ENCODE measurements at regions not wholly inside any gene's neighbourhood (a gene's known extent, or its start where the extent isn't known, plus 50 kb on each side); places are given as distances from the start of the nearest gene placed in this dataset.

DNA sequence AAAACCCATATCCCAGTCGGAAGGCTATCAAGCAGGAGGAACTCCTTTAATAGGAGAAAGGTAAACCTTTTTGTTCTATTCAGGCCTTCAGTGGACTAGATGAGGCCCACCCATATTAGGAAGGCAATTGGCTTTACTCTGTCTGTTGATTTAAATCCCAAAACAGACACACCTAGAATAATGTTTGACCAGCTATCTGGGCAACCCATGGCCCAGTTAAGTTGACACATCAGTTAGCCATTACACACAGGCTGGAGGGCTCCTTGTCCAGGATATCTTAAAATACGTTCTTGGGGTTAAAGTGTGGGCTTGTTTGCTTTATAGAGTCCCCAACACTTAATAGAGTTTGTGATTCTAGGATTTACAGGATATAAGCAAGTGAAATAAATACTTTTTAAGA lies 339.0 kb upstream of the PRKCQ start:
- no peak for DNase-seq

DNA sequence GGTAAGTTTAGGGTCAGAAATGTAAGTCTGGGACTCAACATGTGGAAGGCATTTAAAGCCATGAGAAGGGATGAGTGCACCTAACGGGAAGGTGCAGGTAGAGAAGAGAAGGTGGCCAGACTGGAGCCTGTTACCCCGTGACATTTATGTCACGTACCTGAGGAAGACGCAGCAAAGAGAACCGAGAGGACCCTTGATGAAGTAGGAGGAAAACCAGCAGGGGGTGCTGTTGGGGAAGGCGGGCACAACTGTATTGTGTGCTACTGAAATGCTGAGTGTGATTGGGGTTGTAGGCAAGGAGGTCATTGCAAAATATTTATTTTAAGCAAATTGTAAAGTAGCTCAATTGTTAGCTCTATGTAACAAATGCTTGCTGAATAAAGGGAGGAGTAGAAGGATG lies 338.2 kb upstream of the PRKCQ start:
- peak; percentile 65 for DNase-seq

DNA sequence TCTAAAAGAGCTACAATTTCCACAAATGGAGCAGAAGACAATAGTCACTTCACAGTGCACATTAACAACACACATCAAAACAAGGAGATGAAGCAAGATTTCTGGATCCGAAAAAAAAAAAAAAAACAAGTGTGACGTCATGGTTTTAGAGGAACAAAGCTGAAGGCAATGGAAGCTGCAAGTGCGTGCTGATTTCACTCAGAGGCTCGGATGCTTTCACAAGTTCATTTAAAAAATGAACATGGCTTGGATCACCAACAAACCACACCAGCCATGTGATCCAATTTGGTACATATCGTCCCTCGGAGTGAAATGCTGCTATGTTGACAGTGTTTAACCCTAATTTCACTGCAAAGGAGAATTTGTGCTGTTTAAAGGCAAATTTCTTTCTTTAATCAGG lies 337.0 kb upstream of the PRKCQ start:
- DNase-seq: peak; percentile 88

DNA sequence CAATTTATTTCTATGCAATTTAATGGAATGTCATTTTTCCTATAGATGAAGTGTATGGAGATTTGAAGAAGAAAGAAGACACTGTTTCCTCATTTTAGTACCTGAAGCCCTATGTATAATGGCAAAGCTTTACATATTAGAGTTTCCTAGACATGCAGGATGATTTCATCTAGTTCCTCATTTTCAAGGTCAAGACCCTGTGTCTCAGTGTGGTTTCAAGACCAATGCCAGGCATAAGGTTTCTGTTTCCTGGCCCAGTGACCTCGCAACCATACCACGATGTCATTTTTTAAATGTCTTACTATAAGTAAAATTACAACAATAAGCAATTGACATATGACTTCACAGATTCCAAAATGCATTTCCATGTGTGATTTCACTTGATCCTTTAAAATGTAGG lies 336.5 kb upstream of the PRKCQ start:
- DNase-seq: peak; percentile 89

DNA sequence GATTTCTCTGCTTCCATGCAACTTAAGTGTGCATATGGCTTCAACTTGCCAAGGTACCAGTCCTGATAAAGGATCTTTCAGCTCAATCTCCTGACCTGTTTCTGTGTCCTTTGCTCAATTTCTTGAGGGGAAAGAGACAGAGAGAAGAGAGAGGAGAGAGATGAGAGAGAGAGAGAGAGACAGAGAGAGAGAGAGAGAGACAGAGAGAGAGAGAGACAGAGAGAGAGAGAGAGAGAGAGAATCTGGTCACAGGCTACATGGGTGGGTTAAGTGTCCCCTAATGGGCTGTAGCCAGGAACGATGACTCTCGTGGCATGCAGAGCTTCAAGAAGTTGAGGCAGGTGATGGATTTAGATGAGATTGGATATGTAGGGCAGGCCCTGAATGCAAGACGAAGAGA lies 335.2 kb upstream of the PRKCQ start:
- no peak for DNase-seq

DNA sequence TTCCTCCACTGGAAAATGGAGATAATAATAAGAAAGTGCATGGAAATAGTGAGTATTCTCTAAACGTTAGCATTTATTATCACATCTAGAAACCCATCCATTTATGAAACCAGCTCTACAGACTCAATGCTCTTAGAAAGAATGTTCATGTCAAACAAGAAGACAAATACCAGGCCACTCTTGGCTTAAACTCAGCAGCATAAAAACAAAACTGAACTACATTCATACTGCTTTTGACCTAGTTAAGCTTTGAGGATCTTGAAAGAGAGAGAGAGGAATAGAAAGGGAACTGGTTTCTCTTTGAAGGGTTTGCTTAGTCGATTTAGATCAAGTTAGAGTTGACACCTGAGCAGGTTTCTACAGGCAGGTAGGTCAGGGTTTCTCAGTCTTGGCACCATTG lies 332.9 kb upstream of the PRKCQ start:
- no peak for DNase-seq

DNA sequence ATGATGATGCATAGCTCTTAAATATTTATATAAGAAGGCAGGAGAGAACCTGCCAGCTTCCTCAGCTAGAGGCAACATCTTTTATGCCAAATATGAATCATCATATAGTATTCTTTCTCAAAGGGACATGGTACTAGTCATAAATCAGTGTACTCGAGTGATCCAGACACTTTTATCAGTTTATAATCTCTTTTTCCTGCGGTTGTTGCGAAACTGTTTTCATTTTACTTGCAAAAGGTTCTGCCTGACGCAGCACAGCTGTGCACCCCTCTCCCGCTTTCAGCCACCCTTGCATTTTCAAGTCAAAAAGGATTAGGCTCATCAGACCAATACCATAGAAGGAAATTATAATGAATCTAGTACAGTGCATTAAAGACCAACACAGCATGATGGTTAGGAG lies 332.3 kb upstream of the PRKCQ start:
- DNase-seq: peak; percentile 86

DNA sequence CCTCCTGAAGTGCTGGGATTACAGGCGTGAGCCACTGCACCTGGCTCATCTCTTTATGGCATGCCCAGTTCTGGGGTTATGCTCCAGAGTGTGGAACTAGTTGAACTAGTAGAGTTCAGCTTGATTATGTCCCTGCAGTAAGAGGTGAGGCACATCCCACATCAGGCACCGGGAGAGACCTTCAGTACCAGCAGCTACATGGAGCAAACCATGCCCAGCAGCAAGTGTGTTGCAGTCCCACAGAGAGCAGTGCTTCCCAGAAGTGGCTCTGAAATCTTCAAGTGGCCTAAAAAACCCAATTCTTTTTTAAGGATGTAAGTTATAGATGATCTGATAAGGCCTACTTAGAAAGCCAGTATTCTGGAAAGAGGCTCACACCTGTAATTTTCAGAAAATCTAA lies 331.9 kb upstream of the PRKCQ start:
- no peak for DNase-seq

DNA sequence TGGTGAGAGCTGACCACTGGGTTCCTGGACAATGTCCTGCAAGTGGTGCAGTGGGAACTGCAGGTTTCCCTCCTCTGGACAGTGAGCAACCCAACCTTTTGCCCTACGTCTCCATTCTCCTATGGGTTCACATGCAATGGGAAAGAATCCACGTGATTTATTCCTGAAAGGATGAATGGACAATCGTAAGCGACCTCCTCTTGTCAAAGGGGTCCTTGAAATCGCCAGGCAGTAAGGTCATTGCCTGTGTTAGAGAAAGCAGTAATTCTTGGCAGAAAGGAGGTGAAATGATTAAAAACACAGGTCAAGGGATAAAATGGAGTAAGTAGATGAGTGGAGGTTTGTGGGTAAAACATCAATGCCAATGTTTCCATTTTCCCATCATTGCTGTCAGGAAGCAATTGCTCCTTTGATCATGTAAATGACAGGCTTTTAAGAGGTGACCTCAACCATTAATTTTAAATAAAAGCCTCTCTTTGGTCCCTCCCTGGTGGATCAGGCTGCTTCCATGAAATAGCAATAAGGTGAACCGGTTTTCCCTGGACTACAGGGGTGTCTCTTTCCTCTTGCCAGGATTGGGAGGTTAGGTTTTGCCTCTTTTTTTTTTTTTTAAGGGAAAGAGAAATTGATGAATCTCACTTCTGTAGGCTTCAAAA lies 330.0 kb upstream of the PRKCQ start:
- DNase-seq: no peak

DNA sequence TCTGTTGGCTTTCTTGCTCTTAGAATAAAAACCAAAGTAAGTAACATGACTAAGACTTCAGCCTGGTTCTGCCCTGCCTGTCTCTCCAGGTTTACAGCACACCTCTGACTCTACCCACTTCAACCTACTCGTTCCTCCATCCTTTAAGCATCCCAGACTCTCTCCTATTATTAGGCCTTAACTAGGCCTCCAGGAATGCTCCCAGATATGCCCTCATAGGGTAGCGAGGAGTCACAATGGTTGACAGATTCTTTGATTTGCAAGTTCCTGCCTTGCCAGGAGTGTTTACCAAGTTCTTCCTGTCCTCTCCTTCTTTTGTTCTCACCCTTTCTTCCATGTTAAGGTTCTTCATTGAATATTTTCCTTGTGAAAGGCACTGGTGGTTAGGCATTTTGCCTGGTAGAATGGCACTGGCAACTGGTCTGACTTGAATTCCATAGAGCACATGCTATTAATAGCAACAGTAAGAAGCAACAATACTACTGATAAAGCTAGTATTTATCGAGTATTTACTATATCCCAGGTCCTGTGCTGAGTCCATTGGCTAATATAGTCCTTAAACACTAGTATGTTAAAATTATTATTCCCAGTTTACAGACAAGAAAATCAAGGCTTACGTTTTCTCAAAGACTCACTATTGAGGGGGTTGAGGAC lies 327.9 kb upstream of the PRKCQ start:
- no peak for DNase-seq

DNA sequence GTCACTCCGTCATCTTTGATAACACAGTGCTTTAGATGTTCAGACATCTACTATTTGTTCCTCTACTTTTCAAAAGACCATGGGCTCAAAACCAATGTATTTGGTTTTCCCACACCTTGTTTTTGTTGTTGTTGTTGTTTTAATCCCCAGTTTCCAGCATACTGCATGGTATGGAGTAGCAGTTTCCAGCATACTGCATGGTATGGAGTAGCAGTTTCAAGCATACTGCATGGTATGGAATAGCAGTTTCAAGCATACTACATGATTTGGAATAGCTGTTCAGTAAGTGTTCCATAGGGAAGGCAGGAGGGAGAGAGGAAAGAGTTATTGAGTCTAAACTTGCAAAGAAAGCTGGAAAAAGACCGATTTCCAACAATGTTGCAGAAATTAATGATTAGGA lies 314.3 kb upstream of the PRKCQ start:
- no peak for DNase-seq

DNA sequence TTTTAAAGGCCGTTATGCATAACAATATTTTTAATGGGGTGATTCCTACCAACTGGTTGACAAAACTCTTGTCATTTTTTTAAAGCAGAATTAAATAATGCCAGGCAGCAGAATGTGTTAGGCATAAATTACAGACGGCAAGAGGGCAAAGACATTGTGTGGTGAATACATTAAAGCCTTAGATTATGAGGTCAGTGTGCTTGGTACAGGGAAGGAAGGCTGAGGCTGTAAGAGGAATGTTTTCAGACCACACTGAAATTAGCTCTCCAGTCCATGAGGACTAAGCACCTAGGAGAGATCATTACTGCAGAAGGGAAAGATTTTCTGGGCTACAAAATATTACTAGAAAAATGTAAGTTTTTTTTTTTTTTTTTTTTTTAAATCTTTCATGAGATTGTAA lies 312.8 kb upstream of the PRKCQ start:
- no peak for DNase-seq

DNA sequence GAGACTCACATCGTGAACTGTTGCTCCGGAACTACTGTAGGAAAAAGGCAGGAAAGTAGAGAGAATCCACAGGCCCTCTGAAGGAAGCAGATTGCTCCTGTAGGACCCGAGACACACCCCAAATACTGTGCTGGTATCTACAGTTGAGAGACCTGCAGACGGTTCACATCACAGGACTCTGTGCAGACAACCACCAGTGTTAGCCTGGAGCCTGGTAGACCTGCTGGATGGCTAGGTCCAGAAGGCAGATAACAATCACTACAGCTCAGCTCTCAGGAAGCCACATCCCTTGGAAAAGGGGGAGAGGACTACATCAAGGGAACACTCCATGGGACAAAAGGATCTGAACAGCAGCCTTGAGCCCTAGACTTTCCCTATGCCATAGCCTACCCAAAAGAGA lies 311.8 kb upstream of the PRKCQ start:
- DNase-seq: no peak

DNA sequence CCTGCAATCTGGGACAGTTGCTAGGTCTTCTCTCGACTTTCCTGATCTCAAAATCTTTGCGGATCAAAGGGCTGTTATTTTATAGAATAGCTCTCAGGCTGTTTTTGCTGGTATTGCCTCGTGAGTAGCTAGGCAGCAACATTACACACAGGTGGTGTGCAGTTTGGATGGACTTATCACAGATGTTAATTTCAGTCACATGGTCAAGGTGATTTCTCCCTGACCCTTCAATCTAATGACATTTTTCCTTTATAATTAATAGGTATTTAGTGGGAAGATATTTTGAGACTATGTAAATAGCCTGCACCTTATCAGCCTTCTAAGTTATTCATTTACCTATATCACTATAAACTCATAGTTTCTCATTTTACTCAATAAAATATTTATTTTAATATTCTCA lies 309.6 kb upstream of the PRKCQ start:
- no peak for DNase-seq

DNA sequence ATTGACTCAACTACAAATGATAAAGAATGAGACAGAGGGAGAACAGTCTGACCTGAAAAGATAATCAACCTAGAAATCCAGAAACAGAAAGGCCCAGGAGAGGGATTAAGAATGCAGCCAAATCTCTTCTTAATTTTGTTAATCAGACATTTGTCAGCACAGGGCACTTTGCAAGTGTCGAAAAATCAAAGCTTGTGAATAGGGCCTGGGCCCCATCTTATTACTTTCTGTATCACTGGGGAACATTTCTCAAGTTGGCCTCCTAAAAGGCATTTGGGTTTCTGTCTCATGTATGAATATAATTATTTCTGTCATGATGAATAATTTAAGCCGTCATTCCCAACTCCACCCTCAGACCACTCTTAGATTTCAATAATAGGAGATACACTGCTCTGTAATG lies 308.4 kb upstream of the PRKCQ start:
- no peak for DNase-seq

DNA sequence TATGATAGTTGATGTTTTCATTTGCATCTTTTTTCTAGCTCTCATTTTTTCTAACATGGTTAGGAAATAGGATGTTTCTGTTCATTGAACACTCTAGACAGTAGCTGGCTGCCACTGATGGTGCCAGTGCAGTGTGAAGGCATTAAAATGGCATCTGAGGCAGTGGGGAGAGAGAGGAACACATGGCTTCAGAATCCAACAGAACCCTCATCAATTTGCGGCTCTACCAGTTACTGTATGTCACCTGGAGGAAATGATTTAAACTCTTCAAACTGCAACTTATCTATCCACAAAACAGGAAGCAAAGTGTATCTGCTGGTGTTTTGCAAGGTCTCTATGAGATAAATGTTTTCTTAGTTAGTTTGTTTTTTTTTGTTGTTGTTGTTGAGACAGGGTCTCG lies 305.2 kb upstream of the PRKCQ start:
- DNase-seq: peak; percentile 13

DNA sequence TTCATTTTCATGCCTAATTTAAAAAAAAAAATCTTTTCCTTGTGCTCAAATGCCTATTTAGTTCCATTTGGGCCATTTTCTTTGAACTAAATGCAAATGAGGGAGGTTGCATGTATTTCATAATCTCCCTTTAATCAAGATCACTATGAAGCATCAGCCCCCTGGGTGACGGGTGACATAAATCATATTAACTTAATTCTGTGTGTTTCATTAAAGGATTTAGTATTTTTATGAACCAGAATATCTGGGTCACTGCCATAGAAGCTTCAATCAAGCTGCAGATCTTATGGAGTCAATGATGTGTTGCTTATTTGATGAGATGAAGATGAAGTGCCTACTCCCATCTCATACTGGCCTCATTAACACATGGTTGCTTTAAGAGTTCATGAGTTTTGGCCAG lies 301.9 kb upstream of the PRKCQ start:
- no peak for DNase-seq

DNA sequence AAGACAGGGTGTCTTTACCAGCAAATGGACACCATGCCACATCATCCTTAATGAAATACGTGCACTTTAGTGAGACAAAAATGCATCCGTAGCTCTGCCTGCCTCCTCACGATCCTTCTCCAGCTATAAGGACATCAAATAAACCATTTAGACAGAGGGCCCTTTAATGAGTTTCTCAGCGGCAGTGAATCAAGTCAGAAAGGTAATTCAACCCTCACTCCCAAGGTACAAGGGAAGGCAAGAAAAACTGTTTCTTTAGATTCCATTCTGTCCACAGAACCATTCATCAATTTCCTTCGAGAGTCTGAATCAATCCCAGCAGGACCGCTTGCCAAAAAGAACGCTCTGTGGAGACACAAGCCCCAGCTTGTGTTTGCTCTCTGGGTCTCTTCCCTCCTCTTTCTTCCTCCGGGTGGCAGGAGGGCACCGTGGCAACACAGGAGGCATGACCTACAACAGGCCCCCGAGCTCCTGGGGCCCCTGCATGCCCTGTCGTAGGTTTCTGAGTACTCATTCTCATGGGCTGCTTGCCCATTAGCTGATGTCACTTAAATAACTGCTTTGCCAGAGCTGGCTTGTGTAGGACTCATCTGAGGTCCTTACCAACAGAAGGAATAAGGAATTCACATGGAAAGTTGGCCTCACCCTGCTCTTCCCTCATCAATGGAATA lies 297.8 kb upstream of the PRKCQ start:
- no peak for DNase-seq

DNA sequence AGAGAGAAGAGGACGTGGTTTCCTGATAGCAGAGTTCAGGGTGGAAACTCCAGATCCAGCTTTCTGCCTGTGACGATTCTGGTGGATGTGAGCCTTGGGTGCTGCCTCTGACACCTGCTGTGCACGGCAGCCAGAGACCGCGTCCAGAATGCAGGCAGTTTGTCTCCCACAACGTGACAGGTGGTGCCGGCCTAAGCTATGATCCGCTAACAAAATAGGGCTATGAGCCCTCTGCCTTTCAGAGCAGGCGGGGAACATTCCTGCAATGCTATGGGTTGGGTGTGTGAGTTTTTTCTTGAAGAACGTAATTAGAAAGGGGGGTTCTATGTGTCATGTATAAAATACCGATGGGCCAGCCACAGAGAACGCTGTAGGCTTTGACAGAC lies 297.3 kb upstream of the PRKCQ start:
- DNase-seq: no peak

DNA sequence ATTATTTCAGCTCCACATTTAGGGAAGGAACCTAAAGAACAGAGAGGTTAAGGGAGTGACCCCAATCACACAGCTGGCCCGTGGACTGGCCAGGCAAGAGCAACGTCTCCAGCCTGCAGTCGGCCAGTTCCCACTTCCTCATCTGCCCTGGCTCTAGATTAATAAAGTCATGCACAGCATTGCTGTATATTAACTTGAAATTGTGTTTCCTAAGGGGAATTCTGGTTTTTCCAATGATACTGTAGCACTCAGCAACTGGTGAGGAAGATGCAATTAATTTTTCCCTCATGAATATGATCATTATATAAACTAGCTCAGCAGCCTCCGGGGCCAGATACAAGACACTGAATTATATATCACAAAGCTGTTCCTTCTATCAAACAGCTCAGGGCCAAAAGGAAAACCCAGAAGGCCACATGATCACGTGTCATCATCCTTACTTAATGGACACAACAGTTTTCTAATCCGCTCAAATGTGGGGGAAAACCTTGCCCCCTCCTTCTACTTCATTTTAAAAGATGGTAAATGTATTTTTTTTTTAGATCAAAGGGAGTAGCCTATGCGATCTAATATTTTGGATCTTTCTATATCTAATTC lies 295.3 kb upstream of the PRKCQ start:
- peak; percentile 19 for DNase-seq

DNA sequence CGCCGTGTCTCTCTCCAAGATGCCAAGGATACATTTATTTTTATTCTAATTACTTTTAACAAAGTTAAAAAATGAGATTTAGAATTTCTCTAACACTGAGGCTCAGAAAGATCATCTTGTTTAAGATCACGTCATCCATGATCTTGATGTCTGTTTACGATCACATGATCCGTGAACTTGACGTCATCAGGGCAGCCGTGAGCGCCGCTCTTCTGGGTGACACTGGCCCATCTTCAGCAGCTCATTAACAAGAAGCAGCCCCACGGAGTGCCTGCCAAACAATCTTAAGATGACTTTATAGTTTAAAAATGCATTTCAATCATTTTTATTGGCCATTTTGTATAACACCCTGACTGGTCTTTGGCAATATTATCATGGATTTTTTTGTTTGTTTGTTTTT lies 291.1 kb upstream of the PRKCQ start:
- DNase-seq: no peak

DNA sequence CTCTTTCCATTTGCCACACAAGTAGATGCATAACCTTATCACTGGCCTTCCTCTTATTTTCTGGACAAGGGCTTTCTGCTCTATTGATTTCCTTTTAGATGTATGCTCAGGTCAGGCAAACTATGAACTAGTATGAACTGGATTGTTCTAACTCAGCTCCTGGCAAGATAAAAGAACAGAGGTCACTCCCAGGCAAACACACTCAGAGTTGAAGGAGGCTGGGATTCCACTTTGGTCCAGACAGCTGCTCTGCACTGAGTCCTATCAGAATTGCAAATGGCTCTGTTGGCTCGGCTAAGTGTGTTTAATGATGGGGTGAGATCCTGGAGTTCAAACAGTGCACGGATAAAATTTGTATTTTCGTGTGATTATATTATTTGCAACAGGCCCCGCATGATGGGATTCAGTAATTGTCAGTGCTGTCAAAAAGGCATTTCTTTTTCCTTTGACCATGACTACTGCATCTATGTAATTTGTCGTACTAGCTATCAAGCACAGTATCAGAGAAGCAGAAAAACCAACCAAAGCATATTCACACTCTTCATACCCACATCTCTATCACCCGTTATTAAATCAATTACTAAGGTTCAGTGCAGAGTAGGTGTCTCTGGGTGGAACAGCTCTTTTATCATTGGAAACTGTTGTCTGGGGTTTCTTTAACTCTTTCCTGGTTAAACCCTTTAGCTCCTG lies 288.1 kb upstream of the PRKCQ start:
- no peak for DNase-seq

DNA sequence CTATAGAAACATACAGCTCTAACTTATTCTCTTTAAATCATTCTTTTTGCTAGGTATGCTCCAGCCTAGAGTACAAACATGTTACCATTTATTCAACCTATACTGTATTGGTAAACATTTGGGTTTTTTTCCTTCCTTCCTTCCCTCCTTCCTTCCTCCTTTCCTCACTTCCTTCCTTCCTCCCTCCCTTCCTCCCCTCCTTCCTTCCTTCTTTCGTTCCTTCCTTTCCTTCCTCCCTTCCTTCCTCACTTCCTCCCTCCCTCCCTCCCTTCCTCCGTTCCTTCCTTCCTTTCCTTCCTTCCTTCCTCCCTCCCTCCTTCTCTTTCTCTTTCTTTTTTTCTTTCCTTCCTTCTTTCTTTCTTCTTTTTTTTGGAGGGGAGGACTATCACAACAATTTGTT lies 286.7 kb upstream of the PRKCQ start:
- DNase-seq: no peak

DNA sequence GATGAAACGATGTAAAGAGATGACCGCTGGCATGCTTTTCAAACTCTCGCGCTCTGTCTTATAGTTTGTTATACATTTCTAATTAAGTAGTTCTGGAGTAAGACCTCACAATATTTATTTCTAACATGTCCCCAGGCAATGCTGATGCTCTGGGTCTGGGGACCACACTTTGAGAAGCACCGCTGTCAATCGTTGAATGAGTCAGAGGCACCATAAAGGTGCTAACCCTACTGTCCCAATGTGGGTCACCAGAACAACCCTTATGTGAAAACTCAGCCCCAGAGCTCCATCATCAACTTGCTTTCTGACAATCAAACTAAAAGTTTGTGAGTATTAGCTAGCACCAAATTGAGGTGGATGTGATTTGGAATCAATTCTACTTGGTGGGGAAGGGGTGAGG lies 284.1 kb upstream of the PRKCQ start:
- no peak for DNase-seq

Measured in MV-4-11 (cell line).